Mesendoderm (in vitro differentiated cells): ENCODE measurements at regions not wholly inside any gene's neighbourhood (a gene's known extent, or its start where the extent isn't known, plus 50 kb on each side); places are given as distances from the start of the nearest gene placed in this dataset.
A peak's percentile ranks its signal among the peaks of the same experiment; 100 is the strongest.

Source experiments
- DNase-seq: peaks from one replicate; pipeline ENCODE4 v3.0.0; 2013
- H2AK5ac ChIP-seq: 2 replicates; pipeline ENCODE4 v1.6.1; 2013; ENCODE audit warnings: low read length, inconsistent platforms
- H2BK120ac ChIP-seq: 2 replicates; pipeline ENCODE4 v1.6.1; 2013; ENCODE audit warnings: low read depth, mild to moderate bottlenecking, low read length, moderate library complexity, mixed read lengths
- H2BK15ac ChIP-seq: replicated peaks from 2 replicates; pipeline ENCODE4 v1.6.1; 2013; ENCODE audit warnings: low read depth, mild to moderate bottlenecking, moderate library complexity
- H2BK5ac ChIP-seq: 2 replicates; pipeline ENCODE4 v1.6.1; 2013; ENCODE audit warnings: low read length, inconsistent platforms
- H3K18ac ChIP-seq: 2 replicates; pipeline ENCODE4 v1.6.1; 2013; ENCODE audit warnings: mild to moderate bottlenecking, low read length, mixed read lengths
- H3K23ac ChIP-seq: one replicate; pipeline ENCODE4 v1.6.1; 2013; ENCODE audit warnings: low read length
- H3K27ac ChIP-seq: 2 replicates; pipeline ENCODE4 v1.5.1; 2013; ENCODE audit warnings: low read depth, mild to moderate bottlenecking, inconsistent platforms, low read length, moderate library complexity
- H3K27me3 ChIP-seq: 2 replicates; pipeline ENCODE4 v1.6.1; 2013; ENCODE audit warnings: low read length, control low read depth, mild to moderate bottlenecking, inconsistent platforms; ENCODE audit not compliant: insufficient read depth, poor library complexity
- H3K36me3 ChIP-seq: 2 replicates; pipeline ENCODE4 v1.6.1; 2013; ENCODE audit warnings: low read length, inconsistent platforms; ENCODE audit not compliant: control insufficient read depth, insufficient read depth
- H3K4ac ChIP-seq: one replicate; pipeline ENCODE4 v1.6.1; 2013; ENCODE audit warnings: low read depth, mild to moderate bottlenecking, low read length, moderate library complexity
- H3K4me1 ChIP-seq: 2 replicates; pipeline ENCODE4 v1.6.1; 2013; ENCODE audit warnings: low read depth, low read length, inconsistent platforms; ENCODE audit not compliant: control insufficient read depth
- H3K4me2 ChIP-seq: 2 replicates; pipeline ENCODE4 v1.6.1; 2013; ENCODE audit warnings: low read length
- H3K4me3 ChIP-seq: 2 replicates; pipeline ENCODE4 v1.5.1; 2013; ENCODE audit warnings: mild to moderate bottlenecking, low read length
- H3K56ac ChIP-seq: one replicate; pipeline ENCODE4 v1.6.1; 2013; ENCODE audit warnings: low read length
- H3K79me1 ChIP-seq: 2 replicates; pipeline ENCODE4 v1.6.1; 2013; ENCODE audit warnings: low read length, inconsistent platforms
- H3K79me2 ChIP-seq: 2 replicates; pipeline ENCODE4 v1.6.1; 2013; ENCODE audit warnings: mild to moderate bottlenecking, low read length; ENCODE audit not compliant: control insufficient read depth, insufficient read depth
- H3K9ac ChIP-seq: 2 replicates; pipeline ENCODE4 v1.6.1; 2013; ENCODE audit warnings: low read length, inconsistent platforms
- H4K5ac ChIP-seq: one replicate; pipeline ENCODE4 v1.6.1; 2013; ENCODE audit warnings: low read length
- H4K8ac ChIP-seq: one replicate; pipeline ENCODE4 v1.6.1; 2013; ENCODE audit warnings: low read depth, mild to moderate bottlenecking, control low read depth, low read length, moderate library complexity
- WGBS: extraction: QIAGEN DNeasy Blood & Tissue Kit; methylation state at CpG from one replicate; pipeline ENCODE4 v1.1.7; 2013; ENCODE audit warnings: low lambda C conversion rate, missing lambda C conversion rate; ENCODE audit not compliant: insufficient coverage; ENCODE audit errors: extremely low coverage; 5-methylcytosine and 5-hydroxymethylcytosine counted together

GRCh38 chr6:167546611-167547327 lies 221.9 kb downstream of the TTLL2 start:
- Histone ChIP-seq H2BK120ac (no peak overlapping the region), H4K5ac (no peak overlapping the region), H3K18ac (no peak overlapping the region), H3K4ac (no peak overlapping the region), H3K4me3 (no peak overlapping the region), H3K4me2 (no peak overlapping the region), H3K36me3 (no peaks in the 10 kb centered on the region), H3K79me2 (no peaks in the 10 kb centered on the region), H3K4me1 (no peaks in the 10 kb centered on the region), H3K27ac (no peak overlapping the region), H3K79me1 (no peaks in the 10 kb centered on the region), H2AK5ac (no peak overlapping the region), H2BK5ac (no peak overlapping the region), H2BK15ac (no peak overlapping the region), H3K9ac (no peak overlapping the region), H4K8ac (no peak overlapping the region), H3K56ac (no peak overlapping the region), H3K23ac (no peak overlapping the region), H3K27me3 (no peaks in the 10 kb centered on the region)
- no CpG with 5 or more reads among the region's 32 CpGs for WGBS
- DNase-seq, result no peak

DNA sequence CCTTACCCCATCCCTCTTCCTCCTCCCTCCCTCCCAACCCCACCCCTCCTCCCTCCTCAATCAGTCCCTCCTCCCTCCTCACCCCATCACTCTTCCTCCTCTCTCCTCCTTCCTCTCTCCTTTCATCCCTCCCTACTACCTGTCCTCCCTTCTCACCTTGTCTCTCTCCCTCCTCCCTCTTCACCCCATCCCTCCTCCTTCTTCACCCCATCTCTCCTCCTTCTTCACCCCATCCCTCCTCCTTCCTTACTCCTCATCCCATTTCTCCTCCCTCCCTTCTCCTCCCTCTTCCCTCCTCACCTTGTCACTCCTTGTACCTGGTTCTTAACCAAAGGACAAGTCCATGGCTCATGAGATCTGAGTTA lies 222.4 kb downstream of the TTLL2 start:
- Histone ChIP-seq H3K4me2 (no peak overlapping the region), H4K8ac (no peak overlapping the region), H2BK120ac (no peak overlapping the region), H3K27me3 (no peaks in the 10 kb centered on the region), H4K5ac (no peak overlapping the region), H2BK15ac (no peak overlapping the region), H3K4ac (no peak overlapping the region), H2AK5ac (no peak overlapping the region), H3K4me1 (no peaks in the 10 kb centered on the region), H3K4me3 (no peak overlapping the region), H3K36me3 (no peaks in the 10 kb centered on the region), H3K27ac (no peak overlapping the region), H3K79me1 (no peaks in the 10 kb centered on the region), H3K9ac (no peak overlapping the region), H3K56ac (no peak overlapping the region), H3K18ac (no peak overlapping the region), H2BK5ac (no peak overlapping the region), H3K79me2 (no peaks in the 10 kb centered on the region), H3K23ac (no peak overlapping the region)
- DNase-seq, result no peak

DNA sequence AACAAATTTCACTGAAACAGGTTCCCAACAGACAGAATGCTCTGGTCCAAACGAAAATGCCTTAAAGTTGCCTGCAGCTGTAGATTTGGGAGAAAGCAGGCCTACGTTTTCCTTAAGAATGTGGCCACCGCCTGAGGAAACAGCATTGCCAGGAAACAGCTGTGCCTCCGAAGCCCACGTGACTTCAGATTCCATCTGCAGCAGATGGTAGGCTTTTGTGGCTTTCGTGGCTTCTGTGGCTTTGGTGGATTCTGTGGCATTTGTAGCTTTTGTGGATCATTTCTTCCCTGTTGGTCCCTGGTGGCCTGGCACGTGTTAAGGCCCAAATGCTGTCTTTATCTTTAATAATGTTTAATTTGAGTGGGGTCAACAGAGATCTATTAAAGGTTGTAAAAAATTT lies 222.9 kb downstream of the TTLL2 start:
- Histone ChIP-seq H2AK5ac (no peak overlapping the region), H4K5ac (no peak overlapping the region), H3K27me3 (no peaks in the 10 kb centered on the region), H2BK120ac (no peak overlapping the region), H3K18ac (no peak overlapping the region), H2BK15ac (no peak overlapping the region), H3K36me3 (no peaks in the 10 kb centered on the region), H3K4me3 (no peak overlapping the region), H3K4ac (no peak overlapping the region), H3K4me2 (no peak overlapping the region), H3K4me1 (no peaks in the 10 kb centered on the region), H3K9ac (no peak overlapping the region), H2BK5ac (no peak overlapping the region), H3K56ac (no peak overlapping the region), H3K23ac (no peak overlapping the region), H3K79me1 (no peaks in the 10 kb centered on the region), H3K79me2 (no peaks in the 10 kb centered on the region), H3K27ac (no peak overlapping the region), H4K8ac (no peak overlapping the region)
- no CpG with 5 or more reads among the region's 7 CpGs for WGBS
- DNase-seq, result peak; percentile 12

DNA sequence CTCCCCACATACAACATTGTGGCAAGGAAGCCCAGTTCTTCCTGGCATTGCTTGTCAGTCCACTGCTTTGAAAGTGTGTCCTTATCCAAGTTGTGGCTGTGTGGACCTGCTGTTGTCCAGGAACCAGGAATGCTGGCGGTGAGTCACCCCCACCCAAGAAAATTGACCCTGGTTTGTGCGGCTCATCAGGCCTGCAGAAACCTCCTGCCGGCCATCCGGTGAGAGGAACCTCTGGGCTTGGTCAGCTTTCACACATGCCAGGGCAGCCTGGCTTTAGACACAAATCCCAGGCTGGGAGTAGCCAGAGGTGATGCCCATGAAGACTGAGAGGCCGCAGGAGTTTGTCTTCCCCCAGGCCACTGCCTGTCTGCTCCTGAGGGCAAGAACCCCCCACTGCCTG lies 223.6 kb downstream of the TTLL2 start:
- no peak overlapping the region for H2BK5ac ChIP-seq
- H3K4ac ChIP-seq, result no peak overlapping the region
- no peak overlapping the region for H2BK120ac ChIP-seq
- no peak overlapping the region for H3K9ac ChIP-seq
- H3K23ac ChIP-seq, result no peak overlapping the region
- H3K4me2 ChIP-seq, result no peak overlapping the region
- no peak overlapping the region for H3K4me3 ChIP-seq
- no peak overlapping the region for H3K56ac ChIP-seq
- H2AK5ac ChIP-seq, result no peak overlapping the region
- no peaks in the 10 kb centered on the region for H3K79me1 ChIP-seq
- H3K79me2 ChIP-seq, result no peaks in the 10 kb centered on the region
- H3K18ac ChIP-seq, result no peak overlapping the region
- no peak overlapping the region for H4K8ac ChIP-seq
- no peak for DNase-seq
- no CpG with 5 or more reads among the region's 5 CpGs for WGBS
- no peaks in the 10 kb centered on the region for H3K4me1 ChIP-seq
- H3K27me3 ChIP-seq, result no peaks in the 10 kb centered on the region
- no peak overlapping the region for H3K27ac ChIP-seq
- no peak overlapping the region for H4K5ac ChIP-seq
- no peaks in the 10 kb centered on the region for H3K36me3 ChIP-seq
- no peak overlapping the region for H2BK15ac ChIP-seq

- H3K18ac ChIP-seq, result no peak overlapping the region
- H3K4me1 ChIP-seq, result no peaks in the 10 kb centered on the region
- H3K9ac ChIP-seq, result no peak overlapping the region
- H3K27ac ChIP-seq, result no peak overlapping the region
- no peak overlapping the region for H2BK15ac ChIP-seq
- no peak overlapping the region for H2AK5ac ChIP-seq
- no peak overlapping the region for H3K56ac ChIP-seq
- H3K23ac ChIP-seq, result no peak overlapping the region
- no peak overlapping the region for H4K5ac ChIP-seq
- no peak overlapping the region for H3K4ac ChIP-seq
- no peak overlapping the region for H2BK120ac ChIP-seq
- no peaks in the 10 kb centered on the region for H3K79me2 ChIP-seq
- no peak overlapping the region for H2BK5ac ChIP-seq
- H3K36me3 ChIP-seq, result no peaks in the 10 kb centered on the region
- H3K79me1 ChIP-seq, result no peaks in the 10 kb centered on the region
- H3K4me3 ChIP-seq, result no peak overlapping the region
- no peak for DNase-seq
- no CpG with 5 or more reads among the region's 9 CpGs for WGBS
- no peak overlapping the region for H3K4me2 ChIP-seq
- no peak overlapping the region for H4K8ac ChIP-seq
- H3K27me3 ChIP-seq, result no peaks in the 10 kb centered on the region
These were observed 224.3 kb downstream of the TTLL2 start for GRCh38 chr6:167549213-167549612.

- Histone ChIP-seq H4K8ac (no peak overlapping the region), H3K23ac (no peak overlapping the region), H3K27me3 (no peaks in the 10 kb centered on the region), H3K4me2 (no peak overlapping the region), H3K56ac (no peak overlapping the region), H3K36me3 (no peaks in the 10 kb centered on the region), H3K18ac (no peak overlapping the region), H3K9ac (no peak overlapping the region), H2BK120ac (no peak overlapping the region), H3K4me1 (no peaks in the 10 kb centered on the region), H2AK5ac (no peak overlapping the region), H2BK15ac (no peak overlapping the region), H4K5ac (no peak overlapping the region), H3K4ac (no peak overlapping the region), H3K4me3 (no peak overlapping the region), H3K79me2 (no peaks in the 10 kb centered on the region), H3K27ac (no peak overlapping the region), H2BK5ac (no peak overlapping the region), H3K79me1 (no peaks in the 10 kb centered on the region)
- WGBS, result no CpG with 5 or more reads among the region's 29 CpGs
- DNase-seq, result no peak
These were observed 226.2 kb downstream of the TTLL2 start for GRCh38 chr6:167550941-167551627.
